ENCODE measurements at regions not wholly inside any gene's neighbourhood (a gene's known extent, or its start where the extent isn't known, plus 50 kb on each side); places are given as distances from the start of the nearest gene placed in this dataset.

- TF ChIP-seq EP300 (IDR thresholded peaks at IDR 0.05; ENCODE audit: low read depth) (no peak), CTCF (IDR thresholded peaks at IDR 0.05) (no peak), POLR2A (IDR thresholded peaks at IDR 0.05) (no peak), POLR2AphosphoS5 (IDR thresholded peaks at IDR 0.05) (no peak)
Observed at GRCh38 chr3:152586974-152587373, 248.0 kb upstream of the P2RY1 start.

Data from transverse colon (tissue), 4 donors.